HG03342 (cell line): ENCODE measurements at regions not wholly inside any gene's neighbourhood (a gene's known extent, or its start where the extent isn't known, plus 50 kb on each side); places are given as distances from the start of the nearest gene placed in this dataset.

Experiments used
- ATAC-seq: cut with Tn5 transposase; IDR thresholded peaks from one replicate; pipeline ENCODE4 v1.9.1; 2021; ENCODE audit warnings: mild to moderate bottlenecking, moderate library complexity; ENCODE audit not compliant: unreplicated experiment

- no peak for ATAC-seq
Observed at GRCh38 chr11:28777126-28777525, 668.9 kb downstream of the METTL15 start.

DNA sequence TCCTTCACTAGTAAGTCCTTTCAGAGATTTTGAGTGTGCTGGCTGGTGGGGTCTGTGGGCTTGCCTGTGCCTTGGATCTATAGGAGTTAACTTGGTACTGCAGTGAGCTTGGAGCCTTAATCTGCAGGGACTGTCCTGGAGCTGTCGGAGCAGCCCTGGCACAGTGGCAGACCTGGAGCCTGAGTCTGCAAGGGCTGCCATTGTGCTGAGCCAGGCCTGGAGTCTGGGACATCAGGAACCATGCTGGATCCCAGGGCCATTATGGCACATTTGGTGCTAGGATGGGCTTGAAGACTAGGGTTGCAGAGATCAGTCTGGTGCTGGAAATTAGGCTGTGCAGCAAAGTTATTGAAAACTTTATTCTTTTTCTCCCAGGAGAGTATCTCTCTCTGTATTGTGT, 665.4 kb downstream of the METTL15 start:
- no peak for ATAC-seq

GRCh38 chr11:28770806-28771205, 662.6 kb downstream of the METTL15 start:
- ATAC-seq: no peak

DNA sequence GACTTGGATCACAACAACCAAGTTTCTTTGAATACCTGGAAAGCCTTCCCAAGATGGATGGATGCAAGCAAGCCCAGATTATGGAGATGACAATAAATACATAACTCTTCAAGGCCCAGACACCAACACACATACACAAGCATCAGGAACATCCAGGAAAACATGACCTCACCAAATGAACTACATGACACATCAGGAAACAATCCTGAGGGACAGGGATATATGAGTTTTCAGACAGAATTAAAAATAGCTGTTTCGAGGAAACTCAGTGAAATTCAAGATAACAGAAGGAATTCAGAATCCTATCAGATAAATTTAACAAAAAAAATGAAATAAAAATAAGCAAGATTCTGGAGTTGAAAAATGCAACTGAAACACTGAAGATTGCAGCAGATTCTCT, 659.4 kb downstream of the METTL15 start:
- ATAC-seq: no peak

DNA sequence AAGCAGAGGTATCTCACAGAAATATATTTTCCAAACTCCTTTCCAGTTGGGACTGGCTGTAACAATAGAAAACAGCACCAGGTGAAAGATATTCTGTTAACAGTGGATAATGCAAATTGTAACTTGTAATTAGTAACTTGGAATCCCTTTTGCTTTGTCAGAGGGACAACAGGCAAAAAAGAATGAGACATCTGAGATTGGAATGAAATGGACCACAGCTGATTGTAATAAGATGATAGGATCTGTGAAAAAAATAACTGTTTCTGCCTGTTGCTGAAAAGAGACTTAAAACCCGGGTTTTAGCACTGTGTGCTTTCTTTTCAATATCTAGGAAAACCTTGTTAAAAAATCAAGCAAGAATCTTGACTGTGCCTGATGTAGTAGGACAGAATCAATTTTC, 655.7 kb downstream of the METTL15 start:
- ATAC-seq: no peak

DNA sequence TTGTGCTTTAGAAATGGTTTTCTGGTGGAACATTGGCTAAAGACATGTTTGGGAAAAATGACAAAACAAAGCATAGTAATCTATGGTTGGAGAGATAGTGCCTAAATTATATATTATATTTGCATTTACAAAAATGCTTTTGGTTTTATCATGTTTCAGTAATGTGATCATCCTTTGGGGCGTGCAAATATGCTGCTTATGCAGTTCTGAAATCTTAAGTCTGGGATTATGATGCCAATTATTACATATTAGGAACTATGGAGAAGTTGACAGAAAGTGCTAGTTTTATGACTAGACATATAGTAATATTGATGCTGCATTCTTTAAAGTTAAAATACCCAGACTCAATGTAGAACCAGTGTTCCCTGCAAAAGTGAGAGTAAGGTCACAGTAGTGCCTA, 655.0 kb downstream of the METTL15 start:
- no peak for ATAC-seq

DNA sequence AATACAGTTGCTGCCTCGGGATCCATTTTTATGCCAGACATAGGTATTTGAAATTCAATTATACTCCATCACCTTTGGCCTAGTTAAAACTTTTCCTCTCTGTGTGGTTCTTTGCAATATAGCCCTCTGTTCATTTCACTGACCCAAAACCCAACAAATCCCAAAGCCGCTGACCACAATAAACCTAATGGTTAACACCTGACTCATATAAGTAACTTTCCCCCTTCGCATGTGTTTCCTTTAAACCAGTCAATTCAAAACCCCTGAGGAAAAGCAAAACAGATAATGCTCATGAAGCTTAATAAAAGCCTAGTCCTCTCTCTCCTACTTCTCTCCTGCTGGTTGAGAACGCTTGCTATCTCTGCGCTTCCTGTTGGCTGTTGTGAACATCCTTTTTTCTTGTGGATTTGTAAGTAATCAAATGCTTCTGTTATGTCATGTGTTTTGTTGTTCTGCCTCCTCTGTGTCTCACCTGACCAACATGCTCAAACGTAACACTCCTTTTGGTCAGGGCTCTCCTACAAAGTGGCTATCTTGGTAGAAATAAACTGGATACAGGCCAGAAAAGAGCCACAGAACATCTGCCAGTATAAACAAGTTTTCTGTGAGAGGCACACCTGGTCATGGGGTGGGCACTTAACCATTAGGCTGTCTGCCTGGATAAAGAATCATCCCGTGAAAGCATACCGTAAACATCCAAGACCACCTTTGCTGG, 652.6 kb downstream of the METTL15 start:
- no peak for ATAC-seq

DNA sequence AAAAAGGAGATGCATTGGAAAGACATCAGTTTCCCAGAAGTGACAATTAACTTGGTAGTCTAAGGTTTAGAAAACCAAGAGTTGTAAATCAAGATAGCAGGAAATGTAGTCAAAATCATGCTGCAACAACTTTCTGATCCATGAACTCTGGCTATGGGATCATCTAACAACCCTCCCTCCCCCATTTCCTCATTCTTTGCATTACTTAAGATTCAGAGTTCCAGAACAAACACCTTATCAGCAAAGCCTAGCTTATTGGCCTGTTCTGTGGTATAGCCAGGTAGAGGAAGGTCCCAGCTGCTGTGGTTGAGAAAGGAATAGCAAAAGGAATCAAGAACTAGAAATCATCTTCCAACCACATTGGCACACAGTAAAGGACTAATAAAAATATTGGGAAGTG, 651.1 kb downstream of the METTL15 start:
- ATAC-seq: no peak

DNA sequence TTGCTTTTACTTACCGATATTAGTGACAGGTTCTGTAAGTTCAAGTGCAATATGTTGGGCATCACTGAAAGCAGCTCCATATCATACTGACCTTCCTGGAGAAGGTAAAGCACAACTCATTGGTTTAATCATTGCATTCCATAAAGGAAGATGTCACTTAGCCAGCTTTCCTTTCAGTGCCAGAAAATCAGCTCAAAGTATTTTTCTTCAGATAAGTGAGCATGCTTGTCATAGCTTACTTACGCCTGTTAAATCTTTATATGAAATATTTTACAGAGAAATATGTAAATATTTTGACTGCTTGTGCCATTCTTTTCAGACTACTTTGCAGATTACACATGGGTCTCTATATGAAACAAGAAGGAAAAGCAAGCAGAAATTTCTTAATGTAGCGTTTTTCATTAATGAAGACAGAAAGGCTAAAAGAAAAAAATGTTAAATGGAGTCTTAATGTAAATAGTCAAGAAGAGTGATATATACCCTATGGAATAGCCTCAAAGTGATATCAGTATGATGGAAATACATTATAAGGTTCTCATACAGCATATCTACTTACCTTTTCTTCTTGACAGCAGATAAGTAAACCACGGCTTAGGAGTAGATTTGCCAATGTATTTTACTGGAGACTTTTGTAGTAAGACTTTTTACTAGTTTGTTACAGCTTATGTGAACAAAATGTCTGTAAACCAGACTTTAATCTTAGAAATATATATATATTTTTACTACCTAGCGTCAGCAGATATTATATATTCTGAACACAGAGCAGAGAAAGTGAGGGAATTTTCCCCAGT, 649.7 kb downstream of the METTL15 start:
- no peak for ATAC-seq

DNA sequence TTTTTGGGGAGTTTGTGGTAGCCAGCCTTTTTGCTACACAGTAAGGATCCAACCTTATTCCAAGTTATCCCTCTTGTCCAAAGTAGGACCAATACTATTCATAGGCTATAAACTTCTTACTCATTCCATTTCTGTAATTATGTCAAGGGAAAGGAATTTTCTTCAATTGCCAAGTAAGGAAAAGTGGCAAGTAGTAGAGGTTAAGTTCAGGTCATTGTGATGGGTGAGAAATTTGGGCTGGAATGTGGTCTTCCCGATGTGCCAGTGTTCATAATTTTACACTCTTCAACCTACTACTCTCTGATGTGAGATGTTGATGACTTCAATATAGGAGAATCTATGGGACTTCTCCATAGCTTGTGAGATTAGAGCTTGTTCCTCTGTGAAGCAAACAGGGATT, 648.8 kb downstream of the METTL15 start:
- no peak for ATAC-seq

DNA sequence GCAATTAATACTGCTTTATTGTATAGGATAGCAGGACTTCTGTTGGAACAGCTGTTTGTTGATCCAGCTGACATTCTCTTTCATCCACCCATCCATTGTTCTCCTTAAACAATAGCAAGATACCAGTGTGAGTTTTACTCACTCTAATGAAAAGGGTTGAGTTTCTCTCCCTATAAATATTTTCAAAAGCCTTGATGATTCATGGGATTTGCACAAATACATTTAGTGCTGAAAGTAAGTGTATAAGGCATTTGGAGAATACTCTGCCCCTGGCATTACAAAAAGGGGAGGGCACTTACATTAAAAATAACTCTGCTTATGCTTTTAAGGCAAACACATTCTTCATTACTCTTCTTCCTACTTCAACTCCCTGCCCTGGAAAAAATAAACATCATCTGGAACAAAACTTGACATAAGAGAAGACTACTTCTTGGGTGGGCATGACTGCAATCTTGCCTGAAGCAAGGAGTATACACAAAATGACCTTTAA, 634.9 kb downstream of the METTL15 start:
- no peak for ATAC-seq

DNA sequence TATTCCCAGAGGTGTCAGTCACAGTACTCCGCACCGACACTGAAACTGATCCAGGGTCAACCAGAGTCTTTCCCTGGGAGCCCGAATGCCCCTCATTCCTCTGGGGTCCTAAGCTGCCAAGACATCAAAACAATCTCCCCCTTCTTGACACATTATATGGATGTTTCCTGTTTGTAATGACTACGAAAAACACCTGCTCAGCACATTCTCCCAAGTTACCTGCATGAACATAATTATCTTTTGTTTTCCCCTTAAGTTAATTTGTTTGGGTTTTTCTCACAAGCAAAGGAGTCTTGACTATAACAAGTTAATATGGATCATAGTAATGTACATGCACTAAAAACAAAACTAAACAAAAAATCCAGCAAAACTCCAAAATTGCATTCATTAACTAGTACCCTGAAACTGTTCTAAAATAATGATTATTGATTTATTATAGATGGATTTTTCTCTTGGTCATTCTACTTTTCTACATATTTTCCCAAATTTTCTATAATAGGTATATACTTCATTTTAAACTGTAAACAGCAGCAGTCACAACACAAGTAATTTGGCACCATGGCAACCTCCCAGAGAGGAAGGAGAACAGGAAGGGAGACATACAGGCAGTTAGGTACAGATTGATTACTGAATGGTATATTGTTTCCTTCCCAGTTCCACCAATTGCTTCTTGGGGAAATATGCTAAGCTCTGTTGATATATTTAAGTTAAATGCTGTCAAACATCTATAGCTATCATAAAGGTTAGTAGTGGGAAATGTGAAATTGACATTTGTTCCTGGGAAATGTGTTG, 631.5 kb downstream of the METTL15 start:
- no peak for ATAC-seq

DNA sequence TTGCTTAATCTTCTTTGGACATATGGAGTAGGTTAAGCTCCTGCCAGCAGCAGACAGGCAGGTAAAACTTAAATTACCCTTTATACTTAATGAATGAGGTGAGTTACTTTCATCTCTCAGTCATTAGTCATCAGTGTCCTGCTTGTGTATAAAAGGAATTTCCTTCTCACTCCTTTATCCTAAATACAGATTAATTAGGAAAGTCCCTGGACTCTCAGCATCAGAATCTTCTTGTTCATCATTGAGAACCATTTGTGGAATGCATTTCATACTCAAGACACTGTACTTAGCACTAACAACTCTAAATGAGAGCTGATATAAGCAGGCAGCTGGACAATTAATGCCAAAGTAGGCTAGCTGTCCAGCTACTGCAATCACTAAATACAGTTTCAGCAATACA, 630.4 kb downstream of the METTL15 start:
- ATAC-seq: no peak

- ATAC-seq: no peak
Observed at GRCh38 chr11:28736256-28736655, 628.1 kb downstream of the METTL15 start.

DNA sequence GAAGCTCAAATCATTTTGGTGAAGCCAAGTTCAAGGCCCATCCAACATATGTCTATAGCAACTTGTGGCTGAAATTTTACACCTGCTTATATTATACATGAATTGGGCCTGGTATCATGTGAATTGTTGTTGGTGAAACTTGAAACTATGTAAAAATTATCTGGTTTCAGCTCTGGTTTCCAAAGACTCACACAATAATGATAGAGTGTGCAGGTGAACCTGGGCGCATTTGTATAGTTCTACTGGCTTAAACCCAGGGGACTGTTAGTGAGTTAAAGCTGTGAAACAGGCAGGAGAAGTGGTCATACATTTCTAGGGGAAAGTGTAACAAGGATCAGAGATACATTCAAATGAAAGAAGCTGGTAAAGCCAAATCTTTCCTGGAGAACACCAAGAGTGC, 627.3 kb downstream of the METTL15 start:
- no peak for ATAC-seq

GRCh38 chr11:28730889-28731288, 622.7 kb downstream of the METTL15 start:
- no peak for ATAC-seq

DNA sequence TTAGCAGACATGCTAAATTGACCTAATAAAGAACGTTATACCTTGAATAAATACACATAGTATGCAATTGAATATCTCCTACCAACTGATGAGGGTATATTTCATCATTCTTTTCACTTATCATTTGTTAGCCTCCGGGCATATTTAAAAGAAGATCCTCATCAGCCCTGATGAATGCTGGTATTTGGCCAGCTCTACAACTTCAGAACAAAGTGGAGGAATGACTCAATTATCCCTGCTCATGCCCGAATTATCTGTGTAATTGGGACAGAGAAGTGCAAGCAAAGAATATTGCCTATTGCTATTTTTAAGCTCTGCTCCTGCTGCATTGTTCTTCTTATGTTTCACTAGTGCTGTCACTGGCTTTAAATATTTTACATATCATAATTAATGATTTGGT, 622.1 kb downstream of the METTL15 start:
- no peak for ATAC-seq

- ATAC-seq: no peak
Observed at GRCh38 chr11:28729339-28729738, 621.2 kb downstream of the METTL15 start.

GRCh38 chr11:28728666-28729065, 620.5 kb downstream of the METTL15 start:
- no peak for ATAC-seq

GRCh38 chr11:28727254-28727653, 619.1 kb downstream of the METTL15 start:
- no peak for ATAC-seq

GRCh38 chr11:28726432-28726831, 618.2 kb downstream of the METTL15 start:
- ATAC-seq: no peak

GRCh38 chr11:28715726-28716125, 607.5 kb downstream of the METTL15 start:
- no peak for ATAC-seq
